ENCODE measurements at regions not wholly inside any gene's neighbourhood (a gene's known extent, or its start where the extent isn't known, plus 50 kb on each side); places are given as distances from the start of the nearest gene placed in this dataset.

- H3K36me3 Mint-ChIP-seq = no peaks in the 10 kb centered on the region
- H3K9me3 Mint-ChIP-seq = no peaks in the 10 kb centered on the region
- no peaks in the 10 kb centered on the region for H3K4me1 Mint-ChIP-seq
- peaks cover 2% of the 10 kb centered on the region for H3K27me3 Mint-ChIP-seq (ENCODE audit: low read depth)
- no peak overlapping the region for H3K27ac Mint-ChIP-seq
- H3K4me3 Mint-ChIP-seq = no peak overlapping the region
- no peak for DNase-seq (ENCODE audit: low spot score in 2 of 2, unreplicated experiment in 2 of 2)
- TF ChIP-seq CTCF (IDR thresholded peaks at IDR 0.05; ENCODE audit: unreplicated experiment) = no peak
Measured at GRCh38 chr1:213659580-213660547, 327.9 kb upstream of the PROX1 start.

GRCh38 chr1:213661302-213661701 is 326.5 kb upstream of the PROX1 start:
- no peaks in the 10 kb centered on the region for H3K9me3 Mint-ChIP-seq
- H3K27me3 Mint-ChIP-seq (ENCODE audit: low read depth) = peaks cover 2% of the 10 kb centered on the region
- H3K4me1 Mint-ChIP-seq = no peaks in the 10 kb centered on the region
- no peak overlapping the region for H3K4me3 Mint-ChIP-seq
- no peaks in the 10 kb centered on the region for H3K36me3 Mint-ChIP-seq
- TF ChIP-seq CTCF (IDR thresholded peaks at IDR 0.05; ENCODE audit: unreplicated experiment) = no peak
- no peak overlapping the region for H3K27ac Mint-ChIP-seq
- DNase-seq (ENCODE audit: low spot score in 2 of 2, unreplicated experiment in 2 of 2) = no peak

- Mint-ChIP-seq H3K4me3 (no peak overlapping the region), H3K27me3 (ENCODE audit: low read depth) (peaks cover 5% of the 10 kb centered on the region), H3K9me3 (no peaks in the 10 kb centered on the region), H3K27ac (no peak overlapping the region), H3K4me1 (no peaks in the 10 kb centered on the region), H3K36me3 (no peaks in the 10 kb centered on the region)
- no peak for DNase-seq (ENCODE audit: low spot score in 2 of 2, unreplicated experiment in 2 of 2)
- no peak for TF ChIP-seq CTCF (IDR thresholded peaks at IDR 0.05; ENCODE audit: unreplicated experiment)
Measured at GRCh38 chr1:213666113-213666512, 321.7 kb upstream of the PROX1 start.

- DNase-seq (ENCODE audit: low spot score in 2 of 2, unreplicated experiment in 2 of 2) = no peak
- Mint-ChIP-seq H3K27ac (no peak overlapping the region), H3K4me3 (no peak overlapping the region), H3K4me1 (no peaks in the 10 kb centered on the region), H3K27me3 (ENCODE audit: low read depth) (peaks cover 5% of the 10 kb centered on the region), H3K9me3 (no peaks in the 10 kb centered on the region), H3K36me3 (no peaks in the 10 kb centered on the region)
- TF ChIP-seq CTCF (IDR thresholded peaks at IDR 0.05; ENCODE audit: unreplicated experiment) = no peak
Measured at GRCh38 chr1:213666922-213667321, 320.9 kb upstream of the PROX1 start.

- H3K27ac Mint-ChIP-seq = no peak overlapping the region
- TF ChIP-seq CTCF (IDR thresholded peaks at IDR 0.05; ENCODE audit: unreplicated experiment) = no peak
- H3K4me1 Mint-ChIP-seq = no peaks in the 10 kb centered on the region
- H3K27me3 Mint-ChIP-seq (ENCODE audit: low read depth) = peaks cover 6% of the 10 kb centered on the region
- no peak for DNase-seq (ENCODE audit: low spot score in 2 of 2, unreplicated experiment in 2 of 2)
- no peaks in the 10 kb centered on the region for H3K36me3 Mint-ChIP-seq
- no peak overlapping the region for H3K4me3 Mint-ChIP-seq
- H3K9me3 Mint-ChIP-seq = peaks cover 2% of the 10 kb centered on the region
Measured at GRCh38 chr1:213669512-213669911, 318.3 kb upstream of the PROX1 start.

Measured in mesothelial cell of epicardium (in vitro differentiated cells).